ENCODE measurements at regions not wholly inside any gene's neighbourhood (a gene's known extent, or its start where the extent isn't known, plus 50 kb on each side); places are given as distances from the start of the nearest gene placed in this dataset.

GRCh38 chr9:6105738-6106137, 90.3 kb upstream of the RANBP6 start:
- TF ChIP-seq CTCF (conservative IDR thresholded peaks at IDR 0.05) (no peak), EZH2 (IDR thresholded peaks at IDR 0.05; ENCODE audit: low read depth) (no peak)
